ENCODE measurements at regions not wholly inside any gene's neighbourhood (a gene's known extent, or its start where the extent isn't known, plus 50 kb on each side); places are given as distances from the start of the nearest gene placed in this dataset.

DNA sequence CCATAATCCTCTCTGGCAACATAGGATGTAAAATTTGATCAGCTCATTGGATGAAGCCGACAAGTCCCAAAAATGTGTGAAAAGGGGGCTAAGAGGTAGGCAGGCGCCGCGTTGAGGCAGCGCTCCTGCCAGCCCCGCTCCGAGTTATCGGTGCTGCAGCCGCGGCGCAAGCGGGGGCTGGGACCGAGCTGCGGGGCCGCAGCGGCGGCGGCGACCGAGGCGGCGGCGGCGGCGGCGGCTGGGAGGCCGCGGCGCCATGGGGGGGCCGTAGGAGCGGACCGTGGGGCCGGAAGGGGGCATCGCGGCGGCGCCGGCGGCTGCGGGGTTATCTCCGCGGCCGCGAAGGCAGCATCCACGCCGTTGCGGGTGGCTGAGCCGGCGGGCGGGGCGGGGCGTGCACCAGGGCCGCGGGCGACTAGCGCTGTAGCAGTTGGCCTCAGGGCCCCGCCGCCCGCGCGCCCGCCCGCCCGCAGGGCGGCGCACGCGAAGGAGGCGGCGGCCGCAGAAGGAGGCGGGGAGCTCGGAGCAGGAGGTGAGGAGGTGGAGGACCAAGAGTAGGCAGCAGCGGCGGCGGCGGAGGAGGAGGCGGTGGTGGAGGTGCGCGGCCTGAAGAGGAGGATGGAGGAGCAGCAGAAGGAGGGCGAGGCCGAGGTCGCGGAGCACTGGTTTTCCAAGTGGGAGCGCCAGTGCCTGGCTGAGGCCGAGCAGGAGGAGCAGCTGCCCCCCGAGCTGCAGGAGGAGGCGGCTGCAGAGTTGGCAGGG, 126.0 kb upstream of the CXorf66 start:
- no peak for TF ChIP-seq POLR2A (IDR thresholded peaks at IDR 0.05; ENCODE audit: low read length)
- TF ChIP-seq GATA1 (IDR thresholded peaks at IDR 0.05; ENCODE audit: low read depth, low read length), result no peak
